NCI-H345 treated with DMSO at 0.1 percent for 48 hours (cell line): ENCODE measurements at regions not wholly inside any gene's neighbourhood (a gene's known extent, or its start where the extent isn't known, plus 50 kb on each side); places are given as distances from the start of the nearest gene placed in this dataset.
A peak's percentile ranks its signal among the peaks of the same experiment; 100 is the strongest.

Experiments used
- DNase-seq: peaks from one replicate; lab custom pipeline; 2025; ENCODE audit not compliant: unreplicated experiment; lab: John Stamatoyannopoulos, UW

- DNase-seq, result peak; percentile 75
These were observed 61.4 kb upstream of the UFL1 start for GRCh38 chr6:96460052-96460700.

- no peak for DNase-seq
These were observed 56.2 kb upstream of the UFL1 start for GRCh38 chr6:96465321-96465903.

GRCh38 chr6:96466147-96466863 lies 55.3 kb upstream of the UFL1 start:
- no peak for DNase-seq

- no peak for DNase-seq
These were observed 53.8 kb upstream of the UFL1 start for GRCh38 chr6:96467814-96468213.

- DNase-seq, result no peak
These were observed 53.3 kb upstream of the UFL1 start for GRCh38 chr6:96468281-96468680.

GRCh38 chr6:96468681-96469224 lies 52.9 kb upstream of the UFL1 start:
- peak; percentile 8 for DNase-seq

GRCh38 chr6:96469312-96469711 lies 52.3 kb upstream of the UFL1 start:
- no peak for DNase-seq

- DNase-seq, result no peak
These were observed 51.3 kb upstream of the UFL1 start for GRCh38 chr6:96470296-96470695.
